Activated B cell treated with CpG ODN at 0.5 μM for 24 hours (primary cell): ENCODE measurements at regions not wholly inside any gene's neighbourhood (a gene's known extent, or its start where the extent isn't known, plus 50 kb on each side); places are given as distances from the start of the nearest gene placed in this dataset.

Experiments used
- ATAC-seq: fragments of 200-7000 bp; cut with Tn5 transposase; one replicate; pipeline ENCODE4 v1.10.0; 2021; ENCODE audit warnings: low read depth, mild to moderate bottlenecking, moderate library complexity
- CTCF ChIA-PET: fragments of 350-600 bp; sonication (Branson Sonifier 250); formaldehyde crosslinking; loops from one replicate; lab custom pipeline; 2021; ENCODE audit warnings: antibody characterized with exemption; lab: Charles Lee
- POLR2A ChIA-PET: fragments of 350-600 bp; sonication (Branson Sonifier 250); formaldehyde crosslinking; loops from one replicate; lab custom pipeline; 2021; ENCODE audit warnings: antibody characterized with exemption; lab: Charles Lee
- DNase-seq: peaks from one replicate; pipeline ENCODE4 v3.0.0; 2022
- H3K27ac Mint-ChIP-seq: one replicate; pipeline ENCODE4 v1.8.0; 2020; ENCODE audit warnings: mixed read lengths
- H3K27me3 Mint-ChIP-seq: one replicate; pipeline ENCODE4 v1.8.0; 2021; ENCODE audit warnings: mixed read lengths
- H3K36me3 Mint-ChIP-seq: one replicate; pipeline ENCODE4 v1.8.0; 2021; ENCODE audit warnings: low read depth, mixed read lengths
- H3K4me1 Mint-ChIP-seq: one replicate; pipeline ENCODE4 v1.8.0; 2021; ENCODE audit warnings: mixed read lengths
- H3K4me3 Mint-ChIP-seq: one replicate; pipeline ENCODE4 v1.8.0; 2020; ENCODE audit warnings: mild to moderate bottlenecking, mixed read lengths
- H3K9me3 Mint-ChIP-seq: one replicate; pipeline ENCODE4 v1.8.0; 2020; ENCODE audit warnings: mixed read lengths
- CTCF ChIP-seq: fragments of 200-600 bp; IDR thresholded peaks from one replicate; pipeline ENCODE4 v1.8.0; 2022; ENCODE audit warnings: antibody characterized with exemption, mild to moderate bottlenecking
- intact Hi-C: fragments of 100-400 bp; cut with micrococcal nuclease; formaldehyde crosslinking; loops from one replicate; pipeline ENCODE4 v1.15.1; 2024

DNA sequence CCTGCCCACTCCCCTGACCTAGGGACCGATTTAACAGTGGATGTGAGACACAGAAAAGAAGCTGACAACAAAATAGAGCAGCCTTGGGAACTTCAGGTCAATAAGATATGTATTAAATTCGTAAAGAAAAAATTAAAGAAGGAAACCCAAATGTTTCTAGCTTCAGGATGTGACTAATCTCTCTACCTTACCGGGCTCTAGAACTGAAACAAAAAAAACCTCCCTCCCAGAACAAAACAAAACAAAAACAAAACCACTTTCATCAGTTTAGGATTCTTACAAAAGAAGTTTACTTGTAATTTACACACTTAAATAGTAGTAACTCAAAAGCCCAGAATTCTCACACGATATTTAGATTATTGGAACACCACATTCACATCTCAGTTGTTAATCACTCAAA lies 185.8 kb upstream of the RPS6KA3 start:
- ATAC-seq: no peak
- Mint-ChIP-seq H3K4me3 (no peak overlapping the region), H3K4me1 (peaks cover 2% of the 10 kb centered on the region), H3K27ac (no peak overlapping the region), H3K9me3 (no peaks in the 10 kb centered on the region), H3K27me3 (no peaks in the 10 kb centered on the region), H3K36me3 (no peaks in the 10 kb centered on the region)
- ChIA-PET CTCF (no interaction called here), POLR2A (no interaction called here)
- no peak for TF ChIP-seq CTCF
- intact Hi-C loops: no loop called here
- DNase-seq: no peak

DNA sequence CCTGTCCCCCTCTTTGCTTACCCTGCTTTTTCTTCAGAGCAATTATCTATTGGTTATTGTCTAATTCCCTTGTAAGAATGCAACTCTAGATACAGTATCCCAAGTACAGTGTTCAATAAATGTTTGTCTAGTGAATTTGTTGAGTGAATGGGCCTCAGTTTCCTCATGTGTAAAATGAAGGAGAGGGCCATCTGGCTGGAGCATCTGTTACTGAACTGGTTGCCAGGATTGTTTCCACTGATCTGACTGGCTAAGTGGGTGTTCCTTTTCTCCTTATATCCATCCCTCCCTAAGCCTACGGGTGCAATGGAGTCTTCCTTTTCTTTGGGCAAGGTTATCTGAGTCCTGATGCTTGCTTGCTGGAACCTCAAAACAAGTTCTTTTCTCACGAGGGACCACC lies 185.2 kb upstream of the RPS6KA3 start:
- H3K4me1 Mint-ChIP-seq: peaks cover 2% of the 10 kb centered on the region
- H3K9me3 Mint-ChIP-seq: no peaks in the 10 kb centered on the region
- intact Hi-C loops: no loop called here
- POLR2A ChIA-PET: no interaction called here
- no peaks in the 10 kb centered on the region for H3K27me3 Mint-ChIP-seq
- H3K27ac Mint-ChIP-seq: no peak overlapping the region
- ATAC-seq (no peak), DNase-seq (no peak)
- no peak overlapping the region for H3K4me3 Mint-ChIP-seq
- CTCF ChIA-PET: no interaction called here
- no peaks in the 10 kb centered on the region for H3K36me3 Mint-ChIP-seq
- no peak for TF ChIP-seq CTCF

DNA sequence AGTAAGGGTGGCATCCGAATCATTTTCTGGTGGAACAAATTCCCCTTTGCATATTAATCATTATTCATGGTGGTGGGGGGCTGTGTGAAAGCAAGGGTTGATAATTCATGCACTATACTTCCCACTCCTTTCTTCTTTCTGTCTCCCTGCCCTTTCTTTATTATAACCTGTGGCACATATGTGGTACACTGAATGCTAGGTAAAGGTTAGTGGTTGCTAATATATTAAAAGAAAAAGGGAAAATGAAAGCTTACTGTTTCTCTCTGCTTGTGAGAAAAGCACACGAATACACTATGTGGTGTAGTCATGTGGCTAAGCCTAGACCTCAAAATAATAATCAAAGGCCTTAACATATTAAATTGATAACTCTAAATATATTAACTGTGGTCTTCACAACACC lies 178.4 kb upstream of the RPS6KA3 start:
- H3K27ac Mint-ChIP-seq: no peak overlapping the region
- H3K4me3 Mint-ChIP-seq: no peak overlapping the region
- intact Hi-C loops: loop anchor here (10.0 kb wide), 1 partner anchor 270 kb away; no protein-coding TSS in a partner anchor
- no peaks in the 10 kb centered on the region for H3K36me3 Mint-ChIP-seq
- ChIA-PET POLR2A (no interaction called here), CTCF (interaction anchor here (0.7 to 1.4 kb wide), 2 partner anchors 192 to 196 kb away, joined by 3 read pairs; no protein-coding TSS in a partner anchor)
- no peak for ATAC-seq
- H3K4me1 Mint-ChIP-seq: no peaks in the 10 kb centered on the region
- no peak for DNase-seq
- no peak for TF ChIP-seq CTCF
- H3K9me3 Mint-ChIP-seq: no peaks in the 10 kb centered on the region
- H3K27me3 Mint-ChIP-seq: no peaks in the 10 kb centered on the region

DNA sequence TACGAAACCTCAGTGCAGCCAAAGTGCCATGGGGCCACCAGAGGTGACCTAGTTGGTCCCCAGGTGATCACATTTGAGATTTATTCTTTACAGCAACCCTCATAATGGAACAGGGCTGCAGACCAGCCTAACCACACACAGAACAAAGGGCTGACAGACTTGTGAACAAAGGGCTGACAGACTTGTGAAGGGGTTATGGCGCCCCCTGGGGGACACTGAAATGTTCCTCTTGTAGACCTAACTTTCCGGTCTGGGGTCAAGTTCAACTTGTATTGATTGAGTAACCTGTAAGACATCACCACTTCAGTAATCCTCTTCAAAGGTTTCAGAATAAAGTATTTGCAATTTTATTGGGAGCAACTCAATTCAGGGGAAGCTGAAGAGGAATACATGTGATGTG lies 175.9 kb upstream of the RPS6KA3 start:
- H3K27me3 Mint-ChIP-seq: no peaks in the 10 kb centered on the region
- H3K27ac Mint-ChIP-seq: no peak overlapping the region
- DNase-seq: peak; percentile 61
- ChIA-PET CTCF (interaction anchor here (0.8 kb wide), 1 partner anchor 190 kb away, joined by 3 read pairs; no protein-coding TSS in a partner anchor), POLR2A (no interaction called here)
- no peaks in the 10 kb centered on the region for H3K36me3 Mint-ChIP-seq
- intact Hi-C loops: loop anchor here (1.0 to 10.0 kb wide), 6 partner anchors 67 to 535 kb away; no protein-coding TSS in a partner anchor
- H3K9me3 Mint-ChIP-seq: no peaks in the 10 kb centered on the region
- no peak overlapping the region for H3K4me3 Mint-ChIP-seq
- ATAC-seq: peak; percentile 80
- TF ChIP-seq CTCF: no peak
- H3K4me1 Mint-ChIP-seq: no peaks in the 10 kb centered on the region

- TF ChIP-seq CTCF: no peak
- ATAC-seq (no peak), DNase-seq (no peak)
- intact Hi-C loops: loop anchor here (5.0 to 10.0 kb wide), 2 partner anchors 266 to 534 kb away; no protein-coding TSS in a partner anchor
- CTCF ChIA-PET: no interaction called here
- Mint-ChIP-seq H3K36me3 (no peaks in the 10 kb centered on the region), H3K9me3 (no peaks in the 10 kb centered on the region), H3K4me1 (no peaks in the 10 kb centered on the region), H3K4me3 (no peak overlapping the region), H3K27ac (no peak overlapping the region), H3K27me3 (no peaks in the 10 kb centered on the region)
- POLR2A ChIA-PET: no interaction called here
These were observed 174.4 kb upstream of the RPS6KA3 start for GRCh38 chrX:20441123-20441522.
